GM21576 (cell line): ENCODE measurements at regions not wholly inside any gene's neighbourhood (a gene's known extent, or its start where the extent isn't known, plus 50 kb on each side); places are given as distances from the start of the nearest gene placed in this dataset.

ENCODE experiments used
- ATAC-seq: cut with Tn5 transposase; IDR thresholded peaks from one replicate; pipeline ENCODE4 v1.9.1; 2021; ENCODE audit warnings: mild to moderate bottlenecking, moderate library complexity; ENCODE audit not compliant: unreplicated experiment

- ATAC-seq: no peak
Observed at GRCh38 chr21:27645285-27645684, 678.4 kb upstream of the ADAMTS5 start.

- no peak for ATAC-seq
Observed at GRCh38 chr21:27643326-27643725, 676.4 kb upstream of the ADAMTS5 start.

DNA sequence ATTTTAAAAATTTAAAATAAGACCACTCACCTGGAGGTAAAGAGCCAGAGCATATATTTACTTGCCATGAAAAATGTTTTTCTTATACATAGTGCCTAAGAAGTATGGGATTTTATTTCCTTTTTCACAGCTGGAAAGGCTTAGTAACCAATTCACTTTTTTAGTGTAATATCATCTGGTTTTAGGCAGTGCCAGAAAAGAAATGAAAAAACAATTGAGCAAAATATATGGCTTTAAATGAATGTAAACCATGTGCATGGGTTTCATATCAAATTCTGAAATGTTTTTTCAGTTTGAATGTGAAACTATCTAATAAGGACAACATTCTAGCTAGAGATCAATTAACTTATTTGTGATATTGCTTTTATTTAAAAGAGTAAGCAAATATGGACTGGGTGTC, 672.4 kb upstream of the ADAMTS5 start:
- ATAC-seq: no peak

DNA sequence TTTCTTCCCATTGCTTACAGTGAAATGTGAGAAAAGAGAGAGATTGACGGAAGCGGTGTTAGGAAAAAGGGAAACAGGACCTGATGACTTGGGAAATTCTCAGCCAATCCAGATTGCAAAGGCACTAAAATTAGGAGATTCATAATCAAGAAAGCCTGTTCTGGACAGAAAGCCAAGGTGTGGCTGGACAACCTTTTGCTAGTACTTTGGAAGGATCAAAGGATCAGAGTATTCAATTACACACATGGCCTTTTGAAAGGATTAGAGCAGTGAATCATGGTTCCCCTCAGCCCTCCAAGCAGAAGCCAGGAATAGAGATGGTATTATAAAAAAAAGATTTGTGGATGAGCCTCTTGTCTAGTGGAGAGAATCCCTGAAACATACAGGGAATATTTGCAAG, 669.8 kb upstream of the ADAMTS5 start:
- no peak for ATAC-seq

GRCh38 chr21:27633631-27634030, 666.7 kb upstream of the ADAMTS5 start:
- ATAC-seq: no peak

DNA sequence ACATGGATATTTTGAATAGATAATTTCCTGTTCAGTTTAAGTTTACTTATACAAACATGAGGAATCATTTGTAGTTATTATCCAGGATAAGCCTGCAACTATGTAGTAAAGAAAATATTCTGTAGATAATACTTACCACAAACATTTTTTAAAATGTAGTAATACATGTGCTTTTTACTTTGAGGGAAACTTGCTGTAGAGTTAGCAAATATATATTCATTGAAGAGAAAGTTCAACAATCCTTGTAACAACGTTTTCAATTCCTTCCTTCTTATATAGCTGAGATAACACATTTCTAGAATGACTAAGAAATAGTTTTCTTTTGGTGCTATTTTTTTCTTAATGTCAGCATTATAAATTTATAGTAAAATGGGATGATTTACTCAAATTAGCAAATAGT, 664.6 kb upstream of the ADAMTS5 start:
- no peak for ATAC-seq

DNA sequence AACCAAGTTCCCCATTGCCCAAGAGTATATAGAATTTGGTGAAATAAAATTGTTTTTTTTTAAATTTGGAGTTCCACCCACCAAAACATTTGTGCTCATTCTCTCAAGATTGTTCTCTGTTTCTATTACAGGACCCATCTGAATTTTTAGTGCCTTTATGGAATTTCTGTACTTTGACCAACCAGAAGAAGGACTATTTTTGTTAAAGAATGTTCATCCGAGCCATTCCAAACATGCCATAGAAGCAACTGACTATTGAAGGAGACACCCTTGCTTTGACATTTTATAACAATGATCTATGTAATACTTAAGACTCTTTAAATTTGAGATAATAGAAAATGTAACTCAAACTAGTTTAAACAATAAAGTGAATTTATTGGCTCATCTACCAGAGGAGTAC, 655.7 kb upstream of the ADAMTS5 start:
- ATAC-seq: no peak

GRCh38 chr21:27614231-27614630, 647.3 kb upstream of the ADAMTS5 start:
- no peak for ATAC-seq

GRCh38 chr21:27606422-27606821, 639.5 kb upstream of the ADAMTS5 start:
- no peak for ATAC-seq

GRCh38 chr21:27596196-27596595, 629.3 kb upstream of the ADAMTS5 start:
- no peak for ATAC-seq

- ATAC-seq: no peak
Observed at GRCh38 chr21:27595716-27596115, 628.8 kb upstream of the ADAMTS5 start.

- ATAC-seq: no peak
Observed at GRCh38 chr21:27590271-27590670, 623.4 kb upstream of the ADAMTS5 start.

- no peak for ATAC-seq
Observed at GRCh38 chr21:27589781-27590180, 622.9 kb upstream of the ADAMTS5 start.

DNA sequence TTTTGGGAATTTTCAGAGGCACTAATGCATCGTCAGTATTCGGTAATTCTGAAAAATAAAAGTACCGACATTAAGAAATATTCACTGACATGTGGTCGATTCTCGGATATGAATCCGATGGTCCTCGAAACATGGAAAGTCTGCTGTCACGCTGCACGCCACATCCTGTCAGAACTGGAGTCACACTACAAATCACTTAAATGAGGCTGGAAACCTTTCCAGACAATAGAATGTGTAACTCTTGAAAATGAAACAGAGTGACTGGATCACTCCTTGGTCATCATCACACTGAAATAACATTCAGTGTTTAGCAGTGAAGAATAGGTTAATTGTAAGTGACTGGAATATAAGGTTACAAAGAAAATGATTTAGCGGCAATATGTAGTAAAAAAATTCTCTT, 620.1 kb upstream of the ADAMTS5 start:
- no peak for ATAC-seq

DNA sequence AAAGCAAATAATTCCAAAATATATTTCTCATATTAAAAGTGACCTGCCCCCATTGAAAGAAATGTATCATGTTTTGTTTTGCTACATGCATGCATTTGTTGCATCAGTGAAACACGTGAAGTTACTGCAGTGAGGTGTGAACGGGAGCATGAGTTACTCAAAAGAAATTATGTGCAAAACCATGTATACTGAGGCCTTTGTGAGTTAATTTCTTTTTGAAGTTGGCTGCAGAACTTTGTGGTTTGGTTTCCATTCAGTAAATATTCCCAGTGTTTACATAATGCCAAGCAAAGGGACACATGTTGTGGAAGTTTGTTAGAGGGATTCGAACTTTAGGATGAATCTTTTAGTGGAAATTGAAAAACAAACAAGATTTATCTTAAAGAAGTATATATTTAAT, 619.4 kb upstream of the ADAMTS5 start:
- ATAC-seq: no peak

DNA sequence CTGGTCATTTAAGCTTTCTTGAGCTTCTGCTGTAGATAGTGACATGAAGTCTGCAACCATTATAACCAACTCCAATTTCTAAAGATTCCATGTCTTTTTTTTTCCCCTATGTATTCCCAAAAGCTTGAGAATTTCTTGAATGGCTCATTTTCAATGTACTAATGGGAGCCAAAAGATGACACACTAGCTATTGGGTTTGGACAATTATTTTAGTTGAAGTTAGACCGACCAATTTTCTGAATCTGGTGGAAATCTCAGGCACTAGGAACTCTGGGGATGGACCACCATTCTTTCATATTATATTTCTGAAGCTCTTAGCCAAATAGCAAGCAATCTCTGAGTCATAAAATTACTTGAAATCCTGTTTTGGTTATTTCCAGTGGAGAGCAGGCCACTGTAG, 617.4 kb upstream of the ADAMTS5 start:
- no peak for ATAC-seq

DNA sequence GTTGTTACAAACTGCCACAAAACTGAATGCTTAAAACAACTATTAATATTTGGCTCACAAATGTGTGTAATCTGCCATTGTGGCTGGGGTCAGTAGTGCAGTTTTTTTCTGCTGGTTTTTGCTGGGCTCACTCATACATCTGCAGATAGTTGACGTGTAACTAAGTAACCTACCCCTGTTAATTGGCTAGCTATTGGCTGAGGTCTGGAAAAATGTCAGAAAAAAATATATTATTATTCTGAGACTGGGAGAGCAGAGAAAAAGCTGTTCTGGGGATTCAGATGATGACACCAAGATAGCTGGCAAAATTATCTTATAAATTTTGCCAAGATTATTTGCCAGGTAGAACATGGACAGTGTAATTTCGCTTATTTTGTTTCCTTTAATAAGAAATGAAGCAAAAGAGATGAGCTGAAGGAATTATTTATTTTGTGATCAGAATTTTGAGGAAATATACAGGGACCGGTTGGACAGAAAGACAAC, 616.1 kb upstream of the ADAMTS5 start:
- no peak for ATAC-seq

DNA sequence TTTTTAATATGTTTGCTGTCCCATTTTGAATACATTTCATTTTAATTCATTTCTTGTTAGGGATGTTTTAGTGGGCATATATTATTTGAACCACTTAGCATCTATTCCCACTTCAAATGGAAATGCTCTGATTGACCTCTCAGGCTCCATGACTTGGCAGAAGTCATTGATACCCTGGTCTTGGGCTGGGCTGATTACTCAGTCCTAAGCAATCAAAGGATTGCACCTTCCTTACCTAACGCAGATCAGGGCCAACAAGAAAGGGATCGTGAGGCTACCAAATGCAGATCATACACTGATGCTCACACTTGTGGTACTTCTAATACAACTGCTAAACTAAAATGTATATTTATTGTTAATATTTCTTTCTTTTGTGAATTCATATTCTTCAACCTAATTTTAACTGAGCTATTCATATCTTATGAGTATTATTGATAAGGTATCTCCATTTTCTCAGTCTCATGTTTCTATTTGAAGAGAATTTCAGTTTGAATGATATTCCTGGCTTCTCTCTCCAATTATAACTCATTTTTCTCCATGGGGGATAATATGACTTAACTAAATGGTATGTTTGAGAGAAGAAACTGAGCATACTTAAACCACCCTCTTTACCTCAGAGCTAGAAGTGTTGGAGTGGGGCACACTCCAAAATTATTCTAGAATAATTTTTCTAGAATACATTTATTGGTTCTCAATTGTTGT, 615.5 kb upstream of the ADAMTS5 start:
- no peak for ATAC-seq

DNA sequence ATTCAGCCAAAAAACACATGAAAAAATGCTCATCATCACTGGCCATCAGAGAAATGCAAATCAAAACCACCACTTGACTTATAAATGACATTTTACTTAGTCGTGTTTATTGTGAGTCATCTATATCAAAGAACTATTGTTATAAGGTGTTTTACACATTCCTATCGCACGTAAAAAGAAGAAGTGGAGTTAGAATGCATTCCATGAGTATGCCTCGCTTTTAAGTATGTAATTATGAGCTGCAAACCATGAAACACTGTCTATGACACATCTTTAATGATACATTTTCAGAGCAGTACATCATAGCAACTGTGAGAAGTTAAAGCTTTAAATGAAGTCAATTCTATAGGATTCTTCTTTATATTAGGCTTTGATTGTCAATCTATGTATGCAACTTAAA, 614.3 kb upstream of the ADAMTS5 start:
- ATAC-seq: no peak

DNA sequence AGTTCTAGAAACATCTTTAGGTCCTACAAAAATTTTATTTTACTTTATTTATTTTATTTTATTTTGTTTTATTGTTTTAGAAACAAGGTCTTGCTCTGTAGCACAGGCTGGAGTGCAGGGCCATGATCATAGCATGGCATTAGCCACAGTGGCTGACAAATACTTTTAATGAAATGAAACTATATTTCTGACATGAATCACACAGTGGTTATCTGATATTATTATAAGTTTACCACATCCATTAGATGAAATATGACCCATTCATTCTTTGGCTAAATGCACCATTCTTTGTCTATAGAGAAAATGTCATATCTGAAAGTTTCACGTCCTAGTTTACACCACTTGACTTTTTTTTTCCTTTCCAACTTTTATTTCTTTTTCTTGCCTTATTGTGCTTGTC, 613.4 kb upstream of the ADAMTS5 start:
- no peak for ATAC-seq

DNA sequence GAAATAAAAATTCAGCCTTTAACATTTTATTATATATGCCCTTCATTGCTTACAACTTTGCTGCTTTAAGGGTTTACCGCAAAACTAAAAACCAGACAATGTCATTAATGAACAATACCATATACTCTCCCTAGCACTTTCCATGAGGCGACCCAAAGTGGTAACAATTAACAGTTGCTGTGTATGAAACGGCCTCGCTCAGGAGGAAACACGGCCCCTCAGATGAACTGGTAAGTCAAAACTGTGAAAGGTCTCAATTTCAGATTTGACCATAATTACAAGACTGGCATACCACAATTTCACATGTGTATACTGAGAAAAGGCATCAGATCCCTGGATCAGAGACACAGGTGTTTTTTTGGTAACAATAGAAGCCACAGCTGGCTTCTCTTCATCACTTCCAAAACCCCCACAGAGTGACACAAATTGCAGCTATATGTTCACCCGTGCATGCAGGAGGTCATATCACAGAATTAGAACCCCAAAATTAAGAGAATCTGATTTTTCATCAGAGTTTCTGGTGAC, 611.9 kb upstream of the ADAMTS5 start:
- no peak for ATAC-seq

- ATAC-seq: no peak
Observed at GRCh38 chr21:27572696-27573095, 605.8 kb upstream of the ADAMTS5 start.

DNA sequence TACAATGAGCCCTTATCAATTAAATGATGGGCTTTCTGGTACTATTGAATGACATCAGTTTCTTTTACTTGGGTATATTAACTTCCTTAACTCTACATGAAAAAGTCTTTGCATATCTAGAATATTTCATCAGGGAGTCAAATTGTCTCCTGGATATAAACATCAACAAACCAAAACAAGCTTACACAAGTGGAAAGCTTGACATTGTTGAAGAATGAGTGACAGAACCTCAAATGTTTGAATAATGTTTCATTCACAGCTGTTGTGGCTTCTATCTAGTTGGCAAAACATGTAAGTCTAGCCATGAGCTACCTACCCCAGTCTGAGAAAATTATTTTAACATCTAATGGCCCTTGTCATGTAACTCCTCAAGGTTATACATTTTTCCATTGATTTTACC, 604.8 kb upstream of the ADAMTS5 start:
- ATAC-seq: no peak
